Activated T-cell treated with anti-CD3 and anti-CD28 coated beads, Interleukin-2, amount 50 U/mL, for 48 hours (primary cell): ENCODE measurements at regions not wholly inside any gene's neighbourhood (a gene's known extent, or its start where the extent isn't known, plus 50 kb on each side); places are given as distances from the start of the nearest gene placed in this dataset.
"Not testable (repeated sequence)": the region's sequence is repeated elsewhere in the genome, so short reads cannot be mapped to it uniquely, and the experiment has no call there.

ENCODE experiments used
- DNase-seq, 2 experiments: peaks; one replicate each; pipeline ENCODE4 v3.0.0-alpha.2; 2020

- DNase-seq: not testable (repeated sequence)
Observed at GRCh38 chr13:109934520-109934919, 148.1 kb upstream of the IRS2 start.

- no peak for DNase-seq
Observed at GRCh38 chr13:109933476-109933875, 147.1 kb upstream of the IRS2 start.

GRCh38 chr13:109924376-109924775 is 138.0 kb upstream of the IRS2 start:
- DNase-seq: no peak

GRCh38 chr13:109922518-109922917 is 136.1 kb upstream of the IRS2 start:
- no peak for DNase-seq

- no peak for DNase-seq
Observed at GRCh38 chr13:109919715-109920375, 133.5 kb upstream of the IRS2 start.

GRCh38 chr13:109918179-109918711 is 131.9 kb upstream of the IRS2 start:
- no peak for DNase-seq

- no peak for DNase-seq
Observed at GRCh38 chr13:109917422-109917821, 131.0 kb upstream of the IRS2 start.

GRCh38 chr13:109913936-109914510 is 127.6 kb upstream of the IRS2 start:
- no peak for DNase-seq

GRCh38 chr13:109913186-109913585 is 126.8 kb upstream of the IRS2 start:
- no peak for DNase-seq

GRCh38 chr13:109910194-109910593 is 123.8 kb upstream of the IRS2 start:
- no peak for DNase-seq

- DNase-seq: no peak
Observed at GRCh38 chr13:109906976-109907375, 120.6 kb upstream of the IRS2 start.

GRCh38 chr13:109904218-109904617 is 117.8 kb upstream of the IRS2 start:
- DNase-seq: no peak

GRCh38 chr13:109900741-109901140 is 114.4 kb upstream of the IRS2 start:
- DNase-seq: no peak

- no peak for DNase-seq
Observed at GRCh38 chr13:109900320-109900719, 113.9 kb upstream of the IRS2 start.

- DNase-seq: no peak
Observed at GRCh38 chr13:109899748-109900147, 113.4 kb upstream of the IRS2 start.

GRCh38 chr13:109899316-109899715 is 112.9 kb upstream of the IRS2 start:
- DNase-seq: no peak

GRCh38 chr13:109897988-109898624 is 111.7 kb upstream of the IRS2 start:
- no peak for DNase-seq

- no peak for DNase-seq
Observed at GRCh38 chr13:109892101-109892500, 105.7 kb upstream of the IRS2 start.

- no peak for DNase-seq
Observed at GRCh38 chr13:109885235-109885634, 98.9 kb upstream of the IRS2 start.

GRCh38 chr13:109884462-109884861 is 98.1 kb upstream of the IRS2 start:
- DNase-seq: no peak

GRCh38 chr13:109883181-109884180 is 97.1 kb upstream of the IRS2 start:
- no peak for DNase-seq

GRCh38 chr13:109881961-109882558 is 95.7 kb upstream of the IRS2 start:
- DNase-seq: no peak

- no peak for DNase-seq
Observed at GRCh38 chr13:109881347-109881725, 95.0 kb upstream of the IRS2 start.
